GM12878 (cell line): ENCODE measurements at regions not wholly inside any gene's neighbourhood (a gene's known extent, or its start where the extent isn't known, plus 50 kb on each side); places are given as distances from the start of the nearest gene placed in this dataset.
A peak's percentile ranks its signal among the peaks of the same experiment; 100 is the strongest.

Experiments used
- BMI1 ChIP-seq: fragments of 450-650 bp; IDR thresholded peaks from 2 replicates; pipeline ENCODE4 v1.6.1; 2016; ENCODE audit warnings: mild to moderate bottlenecking, moderate library complexity, borderline replicate concordance
- CBFB ChIP-seq: IDR thresholded peaks from 2 replicates; pipeline ENCODE4 v1.6.1; 2016; ENCODE audit warnings: antibody characterized with exemption, low read depth
- CHD2 ChIP-seq: IDR thresholded peaks from 2 replicates; pipeline ENCODE4 v1.6.1; 2011; ENCODE audit warnings: low read depth, low read length, improper control_type of control experiment, borderline replicate concordance
- CREB1 ChIP-seq: IDR thresholded peaks from 2 replicates; pipeline ENCODE4 v1.6.1; 2012; ENCODE audit warnings: low read depth, mild to moderate bottlenecking, inconsistent platforms
- ESRRA ChIP-seq: IDR thresholded peaks from 2 replicates; pipeline ENCODE4 v1.6.1; 2012; ENCODE audit warnings: mild to moderate bottlenecking, low read length, improper control_type of control experiment
- FOS ChIP-seq: IDR thresholded peaks from 3 replicates; pipeline ENCODE4 v1.6.1; 2011; ENCODE audit warnings: borderline replicate concordance; ENCODE audit not compliant: insufficient read length; ENCODE audit errors: extremely low read depth
- HDAC6 ChIP-seq: fragments of 200-600 bp; sonication (generic); IDR thresholded peaks from one replicate; pipeline ENCODE4 v1.8.0; 2017; ENCODE audit warnings: antibody characterized with exemption; ENCODE audit not compliant: unreplicated experiment
- IKZF1 ChIP-seq: fragments of 450-650 bp; conservative IDR thresholded peaks from 2 replicates; pipeline ENCODE4 v1.6.1; 2017; ENCODE audit warnings: antibody characterized with exemption, mild to moderate bottlenecking
- IKZF2 ChIP-seq, 2 experiments: fragments of 450-650 bp; IDR thresholded peaks; 2 replicates each; pipeline ENCODE4 v1.6.1; 2017; ENCODE audit warnings: mild to moderate bottlenecking in 2 of 2, moderate library complexity in 2 of 2
- NBN ChIP-seq: fragments of 450-650 bp; IDR thresholded peaks from 2 replicates; pipeline ENCODE4 v1.6.1; 2016
- NFXL1 ChIP-seq: fragments of 450-650 bp; IDR thresholded peaks from 2 replicates; pipeline ENCODE4 v1.6.1; 2017; ENCODE audit warnings: antibody characterized with exemption, mild to moderate bottlenecking, borderline replicate concordance
- PKNOX1 ChIP-seq: fragments of 450-650 bp; IDR thresholded peaks from 2 replicates; pipeline ENCODE4 v1.6.1; 2016; ENCODE audit warnings: mild to moderate bottlenecking
- STAT1 ChIP-seq: fragments of 450-650 bp; conservative IDR thresholded peaks from 2 replicates; pipeline ENCODE4 v1.6.1; 2014; ENCODE audit warnings: antibody characterized with exemption, mild to moderate bottlenecking
- WRNIP1 ChIP-seq: IDR thresholded peaks from 2 replicates; pipeline ENCODE4 v1.6.1; 2011; ENCODE audit warnings: low read depth, low read length, improper control_type of control experiment, borderline replicate concordance
- ZBTB40 ChIP-seq: fragments of 450-650 bp; IDR thresholded peaks from 2 replicates; pipeline ENCODE4 v1.6.1; 2016; ENCODE audit warnings: mild to moderate bottlenecking, moderate library complexity, borderline replicate concordance
- ZZZ3 ChIP-seq: IDR thresholded peaks from 2 replicates; pipeline ENCODE4 v1.6.1; 2011; ENCODE audit warnings: low read depth; ENCODE audit not compliant: control insufficient read depth, insufficient read length
- TF ChIP-seq, protein P1 (sequence below): fragments of 450-650 bp; IDR thresholded peaks from 2 replicates; pipeline ENCODE4 v1.6.1; 2018; ENCODE audit warnings: borderline replicate concordance, mild to moderate bottlenecking; ENCODE audit not compliant: partially characterized antibody
- TF ChIP-seq, protein P2 (sequence below): fragments of 450-650 bp; IDR thresholded peaks from 2 replicates; pipeline ENCODE4 v1.6.1; 2016; ENCODE audit warnings: mild to moderate bottlenecking
- TF ChIP-seq, protein P3 (sequence below): fragments of 450-650 bp; IDR thresholded peaks from 2 replicates; pipeline ENCODE4 v1.6.1; 2018; ENCODE audit warnings: mild to moderate bottlenecking, low read depth, moderate library complexity; ENCODE audit not compliant: partially characterized antibody

- TF ChIP-seq, protein P1, sequence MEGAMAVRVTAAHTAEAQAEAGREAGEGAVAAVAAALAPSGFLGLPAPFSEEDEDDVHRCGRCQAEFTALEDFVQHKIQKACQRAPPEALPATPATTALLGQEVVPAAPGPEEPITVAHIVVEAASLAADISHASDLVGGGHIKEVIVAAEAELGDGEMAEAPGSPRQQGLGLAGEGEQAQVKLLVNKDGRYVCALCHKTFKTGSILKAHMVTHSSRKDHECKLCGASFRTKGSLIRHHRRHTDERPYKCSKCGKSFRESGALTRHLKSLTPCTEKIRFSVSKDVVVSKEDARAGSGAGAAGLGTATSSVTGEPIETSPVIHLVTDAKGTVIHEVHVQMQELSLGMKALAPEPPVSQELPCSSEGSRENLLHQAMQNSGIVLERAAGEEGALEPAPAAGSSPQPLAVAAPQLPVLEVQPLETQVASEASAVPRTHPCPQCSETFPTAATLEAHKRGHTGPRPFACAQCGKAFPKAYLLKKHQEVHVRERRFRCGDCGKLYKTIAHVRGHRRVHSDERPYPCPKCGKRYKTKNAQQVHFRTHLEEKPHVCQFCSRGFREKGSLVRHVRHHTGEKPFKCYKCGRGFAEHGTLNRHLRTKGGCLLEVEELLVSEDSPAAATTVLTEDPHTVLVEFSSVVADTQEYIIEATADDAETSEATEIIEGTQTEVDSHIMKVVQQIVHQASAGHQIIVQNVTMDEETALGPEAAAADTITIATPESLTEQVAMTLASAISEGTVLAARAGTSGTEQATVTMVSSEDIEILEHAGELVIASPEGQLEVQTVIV, result no peak
- TF ChIP-seq IKZF1, result peak; percentile 37; the same call in 1 of the 2 replicates
- TF ChIP-seq ZBTB40, result no peak; the same call in 1 of the 2 replicates
- no peak for TF ChIP-seq FOS
- TF ChIP-seq, protein P2, sequence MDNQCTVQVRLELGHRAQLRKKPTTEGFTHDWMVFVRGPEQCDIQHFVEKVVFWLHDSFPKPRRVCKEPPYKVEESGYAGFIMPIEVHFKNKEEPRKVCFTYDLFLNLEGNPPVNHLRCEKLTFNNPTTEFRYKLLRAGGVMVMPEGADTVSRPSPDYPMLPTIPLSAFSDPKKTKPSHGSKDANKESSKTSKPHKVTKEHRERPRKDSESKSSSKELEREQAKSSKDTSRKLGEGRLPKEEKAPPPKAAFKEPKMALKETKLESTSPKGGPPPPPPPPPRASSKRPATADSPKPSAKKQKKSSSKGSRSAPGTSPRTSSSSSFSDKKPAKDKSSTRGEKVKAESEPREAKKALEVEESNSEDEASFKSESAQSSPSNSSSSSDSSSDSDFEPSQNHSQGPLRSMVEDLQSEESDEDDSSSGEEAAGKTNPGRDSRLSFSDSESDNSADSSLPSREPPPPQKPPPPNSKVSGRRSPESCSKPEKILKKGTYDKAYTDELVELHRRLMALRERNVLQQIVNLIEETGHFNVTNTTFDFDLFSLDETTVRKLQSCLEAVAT, result peak; percentile 60; the same call in 1 of the 2 replicates
- TF ChIP-seq, protein P3, sequence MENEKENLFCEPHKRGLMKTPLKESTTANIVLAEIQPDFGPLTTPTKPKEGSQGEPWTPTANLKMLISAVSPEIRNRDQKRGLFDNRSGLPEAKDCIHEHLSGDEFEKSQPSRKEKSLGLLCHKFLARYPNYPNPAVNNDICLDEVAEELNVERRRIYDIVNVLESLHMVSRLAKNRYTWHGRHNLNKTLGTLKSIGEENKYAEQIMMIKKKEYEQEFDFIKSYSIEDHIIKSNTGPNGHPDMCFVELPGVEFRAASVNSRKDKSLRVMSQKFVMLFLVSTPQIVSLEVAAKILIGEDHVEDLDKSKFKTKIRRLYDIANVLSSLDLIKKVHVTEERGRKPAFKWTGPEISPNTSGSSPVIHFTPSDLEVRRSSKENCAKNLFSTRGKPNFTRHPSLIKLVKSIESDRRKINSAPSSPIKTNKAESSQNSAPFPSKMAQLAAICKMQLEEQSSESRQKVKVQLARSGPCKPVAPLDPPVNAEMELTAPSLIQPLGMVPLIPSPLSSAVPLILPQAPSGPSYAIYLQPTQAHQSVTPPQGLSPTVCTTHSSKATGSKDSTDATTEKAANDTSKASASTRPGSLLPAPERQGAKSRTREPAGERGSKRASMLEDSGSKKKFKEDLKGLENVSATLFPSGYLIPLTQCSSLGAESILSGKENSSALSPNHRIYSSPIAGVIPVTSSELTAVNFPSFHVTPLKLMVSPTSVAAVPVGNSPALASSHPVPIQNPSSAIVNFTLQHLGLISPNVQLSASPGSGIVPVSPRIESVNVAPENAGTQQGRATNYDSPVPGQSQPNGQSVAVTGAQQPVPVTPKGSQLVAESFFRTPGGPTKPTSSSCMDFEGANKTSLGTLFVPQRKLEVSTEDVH, result no peak
- TF ChIP-seq IKZF2 (IDR thresholded peaks at IDR 0.05), result peak; percentile 66 to 69; a peak in 2 of 4 replicates
- no peak for TF ChIP-seq CBFB
- TF ChIP-seq NFXL1, result no peak
- TF ChIP-seq ZZZ3, result no peak
- TF ChIP-seq HDAC6, result no peak
- TF ChIP-seq CREB1, result 0 out of 2 replicates have a peak, but pooled peaks have one; percentile 32
- TF ChIP-seq ESRRA, result no peak
- no peak for TF ChIP-seq WRNIP1
- no peak for TF ChIP-seq STAT1
- no peak for TF ChIP-seq CHD2
- no peak for TF ChIP-seq PKNOX1
- no peak for TF ChIP-seq BMI1
- no peak for TF ChIP-seq NBN
Measured at GRCh38 chr7:94170836-94171235, 166.7 kb upstream of the BET1 start (continued).
